GM12878 (cell line): ENCODE measurements at regions not wholly inside any gene's neighbourhood (a gene's known extent, or its start where the extent isn't known, plus 50 kb on each side); places are given as distances from the start of the nearest gene placed in this dataset.
A peak's percentile ranks its signal among the peaks of the same experiment; 100 is the strongest.

Experiments used
- ATAC-seq: fragments of 200-7000 bp; cut with Tn5 transposase; 3 replicates; pipeline ENCODE4 v1.9.1; 2020; ENCODE audit warnings: mild to moderate bottlenecking, moderate library complexity
- BruUV-seq: library from RNA; stranded (reverse); fragments of 400-500 nt; replicated peaks from 2 replicates; lab custom pipeline; 2021; lab: Mats Ljungman, UMichigan
- CTCF ChIA-PET: fragments of 300-600 bp; sonication (Branson Sonifier 250); formaldehyde crosslinking; extraction: SDS; loops from one replicate; lab custom pipeline; 2021; ENCODE audit warnings: inconsistent platforms; lab: Yijun Ruan, JAX
- POLR2A ChIA-PET: fragments of 350-600 bp; formaldehyde crosslinking; extraction: SDS; loops from one replicate; lab custom pipeline; 2021; ENCODE audit warnings: inconsistent platforms; lab: Charles Lee
- RAD21 ChIA-PET: fragments of 300-600 bp; sonication (Branson Sonifier 250); formaldehyde crosslinking; loops from one replicate; lab custom pipeline; 2023; ENCODE audit warnings: antibody characterized with exemption; ENCODE audit not compliant: unreplicated experiment; lab: Charles Lee
- SMC1A ChIA-PET: fragments of 300-600 bp; sonication (Branson Sonifier 250); formaldehyde crosslinking; loops from one replicate; lab custom pipeline; 2023; ENCODE audit not compliant: unreplicated experiment, uncharacterized antibody; lab: Charles Lee
- DNase-seq: peaks from one replicate; pipeline ENCODE4 v3.0.0-alpha.2; 2011; ENCODE audit warnings: low read depth, low spot score
- FAIRE-seq: peaks from 3 replicates; lab custom pipeline; 2011; peaks lifted over from hg19 to GRCh38; lab: Jason Lieb, UNC
- H2AFZ ChIP-seq: 2 replicates; pipeline ENCODE4 v1.6.0; 2011; ENCODE audit warnings: low read depth, low read length, control low read depth; ENCODE audit not compliant: control insufficient read depth
- H3K27ac ChIP-seq: 2 replicates; pipeline ENCODE4 v1.5.1; 2011; ENCODE audit warnings: control low read depth; ENCODE audit not compliant: control insufficient read depth, insufficient read depth
- H3K27me3 ChIP-seq, 2 experiments: replicated peaks in 1 of 2; 2 replicates each; pipeline versions ENCODE4 v1.6.0 to v1.6.1; 2011; ENCODE audit warnings: low read length in 1 of 2; ENCODE audit not compliant: control insufficient read depth in 2 of 2, insufficient read depth in 2 of 2
- H3K36me3 ChIP-seq, 2 experiments: 2 replicates each; pipeline ENCODE4 v1.5.1; 2011; ENCODE audit warnings: low read length in 1 of 2; ENCODE audit not compliant: control insufficient read depth in 2 of 2, insufficient read depth in 2 of 2
- H3K4me1 ChIP-seq: 2 replicates; pipeline ENCODE4 v1.6.1; 2011; ENCODE audit warnings: mild to moderate bottlenecking, low read length, moderate library complexity, mixed read lengths; ENCODE audit not compliant: control insufficient read depth, insufficient read depth
- H3K4me2 ChIP-seq: 2 replicates; pipeline ENCODE4 v1.6.0; 2011; ENCODE audit warnings: control low read depth; ENCODE audit not compliant: control insufficient read depth, insufficient read depth
- H3K4me3 ChIP-seq: fragments of 200-600 bp; sonication (generic); 2 replicates; pipeline ENCODE4 v1.5.1; 2016
- H3K79me2 ChIP-seq: 2 replicates; pipeline ENCODE4 v1.6.0; 2011; ENCODE audit warnings: low read length; ENCODE audit not compliant: control insufficient read depth, insufficient read depth
- H3K9ac ChIP-seq: 2 replicates; pipeline ENCODE4 v1.8.0; 2011; ENCODE audit warnings: low read length, control low read depth, mixed read lengths; ENCODE audit not compliant: control insufficient read depth, insufficient read depth
- H3K9me3 ChIP-seq: replicated peaks from 3 replicates; pipeline ENCODE4 v1.5.1; 2011; ENCODE audit warnings: mild to moderate bottlenecking, low read length; ENCODE audit not compliant: control insufficient read depth, insufficient read depth
- H4K20me1 ChIP-seq: 2 replicates; pipeline ENCODE4 v1.6.0; 2011; ENCODE audit not compliant: control insufficient read depth, insufficient read depth
- CBX3 ChIP-seq: fragments of 200-600 bp; sonication (generic); IDR thresholded peaks from 2 replicates; pipeline ENCODE4 v1.6.1; 2016; ENCODE audit warnings: low read depth, borderline replicate concordance
- ESRRA ChIP-seq: IDR thresholded peaks from 2 replicates; pipeline ENCODE4 v1.6.1; 2012; ENCODE audit warnings: mild to moderate bottlenecking, low read length, improper control_type of control experiment
- FOS ChIP-seq: IDR thresholded peaks from 3 replicates; pipeline ENCODE4 v1.6.1; 2011; ENCODE audit warnings: borderline replicate concordance; ENCODE audit not compliant: insufficient read length; ENCODE audit errors: extremely low read depth
- SPI1 ChIP-seq: IDR thresholded peaks from 2 replicates; pipeline ENCODE4 v1.6.1; 2011; ENCODE audit warnings: low read depth, mild to moderate bottlenecking, low read length, moderate library complexity, borderline replicate concordance; ENCODE audit not compliant: insufficient read depth
- ZNF622 ChIP-seq: fragments of 450-650 bp; IDR thresholded peaks from 2 replicates; pipeline ENCODE4 v1.6.1; 2017; ENCODE audit warnings: mild to moderate bottlenecking, inconsistent platforms
- WGBS: methylation state at CpG from one replicate; pipeline ENCODE4 v1.1.6; 2016; ENCODE audit warnings: low lambda C conversion rate; ENCODE audit not compliant: insufficient replicate concordance, insufficient coverage; ENCODE audit errors: missing lambda C conversion rate; 5-methylcytosine and 5-hydroxymethylcytosine counted together
- in situ Hi-C: fragments of 300-500 bp; cut with MboI; formaldehyde crosslinking; loops from 9 replicates; pipeline ENCODE4 v1.14.3; 2018; ENCODE audit warnings: mixed read lengths
- intact Hi-C: fragments of 100-400 bp; cut with micrococcal nuclease; formaldehyde crosslinking; loops from one replicate; pipeline ENCODE4 v1.14.2; 2022; ENCODE audit not compliant: unreplicated experiment
- TF ChIP-seq, protein P1 (sequence below): fragments of 150-350 bp; IDR thresholded peaks from 2 replicates; pipeline ENCODE4 v1.6.1; 2016; ENCODE audit warnings: low read depth, low read length

DNA sequence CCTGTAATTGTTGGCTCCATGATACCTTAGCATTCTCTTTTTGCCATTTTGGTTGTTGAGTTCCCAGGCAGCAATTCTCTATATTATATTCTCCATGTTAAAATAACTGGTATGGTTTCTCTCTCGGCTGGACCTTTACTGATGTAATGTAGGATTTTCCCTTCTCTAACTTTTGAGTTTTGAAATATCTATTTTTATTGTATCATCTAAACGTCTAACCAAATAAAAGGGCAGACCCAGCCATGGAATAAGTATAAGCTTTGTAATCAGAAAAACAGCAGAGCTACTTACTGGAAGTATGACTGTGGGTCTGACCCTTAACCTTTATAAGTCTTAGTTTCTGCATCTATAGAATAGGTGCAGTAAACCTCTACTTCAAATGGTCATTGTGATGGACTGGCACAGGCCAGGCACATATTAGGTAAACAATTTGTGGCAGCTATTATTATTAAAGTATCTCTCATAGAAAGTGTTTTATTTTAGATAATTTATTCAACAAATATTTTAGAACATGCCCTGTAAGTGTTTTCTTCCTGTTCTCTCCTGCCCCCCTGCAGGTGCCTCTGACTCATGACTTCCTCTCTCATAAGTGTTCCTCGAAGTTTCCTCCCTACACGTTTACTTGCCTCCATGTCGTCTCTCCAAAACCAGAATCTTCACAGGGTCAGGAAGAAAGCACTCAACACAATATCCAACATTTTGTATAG, 224.9 kb upstream of the FGGY start:
- no peak for DNase-seq

More for the DNA sequence above, 224.9 kb upstream of the FGGY start:
- Histone ChIP-seq H3K4me3 (no peak overlapping the region), H2AFZ (peak overlapping the region; percentile 81), H3K36me3 (no peaks in the 10 kb centered on the region), H3K4me1 (peaks cover 14% of the 10 kb centered on the region), H3K27ac (no peak overlapping the region; the same call in 1 of the 2 replicates), H3K9me3 (no peaks in the 10 kb centered on the region), H3K27me3 (no peaks in the 10 kb centered on the region), H3K9ac (no peak overlapping the region), H3K79me2 (no peaks in the 10 kb centered on the region)
- FAIRE-seq (no peak), ATAC-seq (0 out of 3 replicates have a peak, but pooled peaks have one; percentile 29)
- intact Hi-C loops (no loop called here), in situ Hi-C loops (no loop called here)
- BruUV-seq: no TSS peak
- ChIA-PET POLR2A (no interaction called here), RAD21 (interaction anchor here (1.0 kb wide), 1 partner anchor 26 kb away, joined by 5 read pairs; no protein-coding TSS in a partner anchor), SMC1A (interaction anchor here (0.7 to 2.9 kb wide), 5 partner anchors 9 to 627 kb away, joined by 3 to 12 read pairs (median 9); no protein-coding TSS in a partner anchor)
- WGBS: 29% methylated on average over 5 of the region's 5 CpGs
- TF ChIP-seq, protein P1, sequence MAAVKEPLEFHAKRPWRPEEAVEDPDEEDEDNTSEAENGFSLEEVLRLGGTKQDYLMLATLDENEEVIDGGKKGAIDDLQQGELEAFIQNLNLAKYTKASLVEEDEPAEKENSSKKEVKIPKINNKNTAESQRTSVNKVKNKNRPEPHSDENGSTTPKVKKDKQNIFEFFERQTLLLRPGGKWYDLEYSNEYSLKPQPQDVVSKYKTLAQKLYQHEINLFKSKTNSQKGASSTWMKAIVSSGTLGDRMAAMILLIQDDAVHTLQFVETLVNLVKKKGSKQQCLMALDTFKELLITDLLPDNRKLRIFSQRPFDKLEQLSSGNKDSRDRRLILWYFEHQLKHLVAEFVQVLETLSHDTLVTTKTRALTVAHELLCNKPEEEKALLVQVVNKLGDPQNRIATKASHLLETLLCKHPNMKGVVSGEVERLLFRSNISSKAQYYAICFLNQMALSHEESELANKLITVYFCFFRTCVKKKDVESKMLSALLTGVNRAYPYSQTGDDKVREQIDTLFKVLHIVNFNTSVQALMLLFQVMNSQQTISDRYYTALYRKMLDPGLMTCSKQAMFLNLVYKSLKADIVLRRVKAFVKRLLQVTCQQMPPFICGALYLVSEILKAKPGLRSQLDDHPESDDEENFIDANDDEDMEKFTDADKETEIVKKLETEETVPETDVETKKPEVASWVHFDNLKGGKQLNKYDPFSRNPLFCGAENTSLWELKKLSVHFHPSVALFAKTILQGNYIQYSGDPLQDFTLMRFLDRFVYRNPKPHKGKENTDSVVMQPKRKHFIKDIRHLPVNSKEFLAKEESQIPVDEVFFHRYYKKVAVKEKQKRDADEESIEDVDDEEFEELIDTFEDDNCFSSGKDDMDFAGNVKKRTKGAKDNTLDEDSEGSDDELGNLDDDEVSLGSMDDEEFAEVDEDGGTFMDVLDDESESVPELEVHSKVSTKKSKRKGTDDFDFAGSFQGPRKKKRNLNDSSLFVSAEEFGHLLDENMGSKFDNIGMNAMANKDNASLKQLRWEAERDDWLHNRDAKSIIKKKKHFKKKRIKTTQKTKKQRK: no peak
- no peak for TF ChIP-seq FOS
- no peak for TF ChIP-seq ESRRA
- TF ChIP-seq SPI1: 0 out of 2 replicates have a peak, but pooled peaks have one; percentile 29
- TF ChIP-seq CBX3: no peak
- TF ChIP-seq ZNF622: no peak
- TF ChIP-seq, all 136 proteins: peak for 1
- Histone ChIP-seq H4K20me1 (no peaks in the 10 kb centered on the region), H3K4me2 (no peak overlapping the region)
- CTCF ChIA-PET: interaction anchor here (0.9 to 1.3 kb wide), 2 partner anchors 172 to 287 kb away, joined by 3 to 6 read pairs; no protein-coding TSS in a partner anchor
